Fibroblast of the conjunctiva (primary cell): ENCODE measurements at regions not wholly inside any gene's neighbourhood (a gene's known extent, or its start where the extent isn't known, plus 50 kb on each side); places are given as distances from the start of the nearest gene placed in this dataset.
"Not testable (repeated sequence)": the region's sequence is repeated elsewhere in the genome, so short reads cannot be mapped to it uniquely, and the experiment has no call there.

Experiments used
- DNase-seq: peaks from one replicate; pipeline ENCODE4 v3.0.0-alpha.2; 2010; ENCODE audit warnings: low read depth

GRCh38 chr2:22984152-22984551, 400.8 kb upstream of the KLHL29 start:
- DNase-seq, result not testable (repeated sequence)

GRCh38 chr2:22990246-22990645, 394.7 kb upstream of the KLHL29 start:
- DNase-seq, result no peak

DNA sequence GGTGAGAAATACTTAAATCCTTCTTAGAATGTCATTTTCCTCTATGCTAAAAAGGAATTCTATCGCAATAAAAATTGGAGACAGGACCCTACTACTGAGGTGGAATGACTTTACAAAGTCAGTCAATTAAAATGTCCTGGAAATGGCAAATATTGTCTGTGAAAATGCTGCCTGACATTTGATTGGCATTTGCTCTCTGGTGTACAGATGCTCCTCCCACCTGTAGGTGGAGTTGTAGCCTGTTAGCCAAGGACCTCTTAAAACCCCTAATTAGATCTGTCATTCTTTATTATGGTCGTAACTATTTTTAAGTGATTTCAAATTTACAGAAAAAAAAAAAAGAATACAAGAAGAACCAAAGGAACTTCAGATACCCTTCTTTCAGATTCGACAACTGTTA, 393.1 kb upstream of the KLHL29 start:
- no peak for DNase-seq

DNA sequence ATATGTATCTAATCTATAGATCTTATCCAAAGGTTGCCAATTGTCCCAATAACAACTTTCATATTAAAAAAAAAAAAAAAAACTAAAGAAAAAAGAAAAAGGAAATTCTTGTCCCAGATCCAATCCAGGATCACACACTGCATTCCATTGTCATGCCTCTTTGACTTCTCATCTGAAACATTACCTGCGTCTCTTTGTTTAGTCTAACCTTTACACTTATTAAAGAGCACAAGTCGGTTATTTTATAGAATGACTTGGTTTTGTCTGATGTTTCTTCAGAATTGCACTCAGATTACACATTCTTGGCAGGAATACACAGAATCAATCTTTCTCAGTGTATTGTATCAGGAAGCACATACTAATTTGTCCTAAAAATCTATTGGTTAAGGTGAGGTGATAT, 392.5 kb upstream of the KLHL29 start:
- DNase-seq, result no peak

DNA sequence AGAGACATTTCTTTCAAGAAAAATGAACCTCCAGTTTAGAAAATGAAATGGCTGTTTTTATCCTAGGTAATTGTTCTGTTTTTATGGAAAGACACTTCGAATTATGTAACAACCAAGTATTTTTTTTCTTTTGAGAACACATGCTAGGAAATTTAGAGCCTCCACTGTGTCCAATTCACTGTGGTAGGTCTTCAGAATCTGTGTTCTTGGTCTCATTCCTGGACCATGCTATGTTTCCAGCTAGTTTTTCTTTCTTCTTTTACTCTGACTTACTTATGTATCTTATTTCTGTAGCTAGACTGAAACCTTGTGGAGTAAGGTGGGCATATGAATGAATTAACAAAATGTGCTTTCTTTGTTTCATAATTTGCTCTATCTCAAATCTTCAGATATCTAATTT, 391.7 kb upstream of the KLHL29 start:
- no peak for DNase-seq

DNA sequence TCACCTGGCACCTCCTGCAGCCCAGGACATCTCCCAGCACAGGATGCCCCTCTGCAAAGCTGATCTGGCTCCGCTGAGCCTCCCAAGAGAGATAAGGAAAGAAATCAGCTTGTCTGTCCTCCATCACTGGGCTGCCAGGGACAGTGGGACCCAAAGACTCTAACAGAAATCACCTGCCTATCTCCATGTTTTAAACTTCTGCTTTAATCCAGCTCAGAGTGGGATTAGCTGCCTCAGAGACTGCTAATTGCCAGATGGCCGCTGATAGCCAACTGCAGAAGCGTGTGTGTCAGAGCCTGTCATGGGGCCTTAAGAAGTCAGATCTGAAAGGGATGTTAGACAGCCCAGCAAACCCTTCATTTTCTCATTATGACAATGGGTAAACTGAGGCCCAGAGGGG, 389.4 kb upstream of the KLHL29 start:
- no peak for DNase-seq

- DNase-seq, result no peak
Observed at GRCh38 chr2:22996911-22997310, 388.1 kb upstream of the KLHL29 start.

- no peak for DNase-seq
Observed at GRCh38 chr2:22998359-22998758, 386.6 kb upstream of the KLHL29 start.

- no peak for DNase-seq
Observed at GRCh38 chr2:22999951-23000350, 385.0 kb upstream of the KLHL29 start.

DNA sequence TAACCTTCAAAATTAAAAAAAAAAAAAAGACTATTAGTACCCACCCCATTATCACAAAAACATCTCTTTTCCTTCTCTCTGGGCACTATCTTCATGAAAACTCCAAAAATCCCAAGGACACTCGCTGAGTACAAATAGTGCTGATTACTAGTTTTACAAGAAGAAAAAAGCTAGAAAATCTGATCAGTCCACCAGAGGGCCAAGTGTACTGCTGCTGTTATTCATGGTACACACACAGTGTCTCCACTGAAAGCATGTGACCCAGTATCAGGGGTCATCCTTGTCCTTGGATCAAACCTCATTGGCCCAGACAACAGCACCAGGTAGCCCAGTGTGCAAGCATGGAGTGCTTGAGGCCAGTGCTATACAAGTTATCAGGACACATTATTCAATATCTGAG, 382.7 kb upstream of the KLHL29 start:
- no peak for DNase-seq

DNA sequence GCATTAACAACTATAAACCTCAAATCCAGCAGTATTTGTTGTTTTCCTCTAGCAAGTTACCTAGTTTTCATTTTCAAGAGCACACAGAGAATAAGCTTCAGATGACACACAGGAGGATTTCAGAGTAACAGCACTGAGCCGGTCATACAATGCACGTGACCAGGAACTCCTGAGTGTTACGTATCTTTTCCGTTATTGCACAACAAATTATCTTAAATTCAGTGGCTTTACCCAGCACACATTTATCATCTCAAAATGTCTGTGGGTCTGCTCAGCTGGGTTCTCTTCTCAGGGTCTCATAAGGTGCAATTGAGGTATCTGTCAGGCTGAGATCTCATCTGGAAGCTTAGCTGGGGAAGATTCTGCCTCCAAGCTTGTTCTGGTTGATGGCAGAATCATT, 379.5 kb upstream of the KLHL29 start:
- no peak for DNase-seq

DNA sequence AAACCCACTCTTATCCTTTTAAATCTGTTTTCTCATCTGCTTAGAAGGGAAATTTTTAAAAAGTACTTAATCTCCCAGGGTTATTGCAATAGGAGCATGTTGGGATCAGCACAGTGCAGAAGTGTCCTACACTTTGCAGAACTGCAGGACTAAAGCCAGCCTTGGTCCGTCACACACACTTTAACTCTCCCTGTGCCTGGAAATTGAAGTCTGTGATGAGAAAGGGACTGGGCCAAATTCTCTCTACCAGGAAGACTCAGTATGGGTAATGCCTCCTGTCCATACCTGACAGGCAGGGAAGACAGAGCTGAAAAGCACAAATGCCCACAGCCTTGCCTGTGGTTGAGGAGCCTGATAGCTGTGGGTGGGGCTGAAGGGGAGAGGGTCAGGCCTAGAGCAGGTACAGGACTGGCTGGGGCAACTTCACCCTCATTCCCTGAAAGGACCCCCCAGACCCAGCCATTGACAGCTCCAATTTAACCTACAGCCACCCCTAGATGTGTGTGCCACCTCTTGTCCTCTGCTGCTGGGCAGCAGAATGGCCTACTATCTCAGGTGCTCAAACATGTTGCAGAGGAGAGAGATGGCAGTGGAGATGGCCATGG, 377.2 kb upstream of the KLHL29 start:
- no peak for DNase-seq

DNA sequence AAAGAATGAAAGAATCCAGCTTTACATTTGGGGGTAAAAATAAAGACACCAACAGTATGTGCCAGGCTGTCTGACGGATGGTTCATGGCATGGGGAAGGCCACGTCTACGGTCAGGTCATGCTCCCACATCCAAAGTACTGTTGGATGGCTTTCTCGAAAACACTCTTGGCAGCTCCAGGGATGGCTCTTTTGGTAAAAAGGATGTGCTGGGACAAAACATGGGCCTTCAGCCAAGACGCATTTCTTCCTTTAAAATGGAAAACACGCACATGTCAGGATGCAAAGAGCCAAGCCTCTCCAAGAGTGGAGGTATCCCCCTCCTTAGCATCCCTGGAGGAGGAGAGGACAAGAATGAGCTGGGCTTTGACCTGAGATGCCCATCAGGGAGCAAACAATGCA, 376.5 kb upstream of the KLHL29 start:
- DNase-seq, result no peak

GRCh38 chr2:23008951-23009350, 376.0 kb upstream of the KLHL29 start:
- no peak for DNase-seq

- DNase-seq, result peak; percentile 30
Observed at GRCh38 chr2:23009545-23010149, 375.3 kb upstream of the KLHL29 start.

DNA sequence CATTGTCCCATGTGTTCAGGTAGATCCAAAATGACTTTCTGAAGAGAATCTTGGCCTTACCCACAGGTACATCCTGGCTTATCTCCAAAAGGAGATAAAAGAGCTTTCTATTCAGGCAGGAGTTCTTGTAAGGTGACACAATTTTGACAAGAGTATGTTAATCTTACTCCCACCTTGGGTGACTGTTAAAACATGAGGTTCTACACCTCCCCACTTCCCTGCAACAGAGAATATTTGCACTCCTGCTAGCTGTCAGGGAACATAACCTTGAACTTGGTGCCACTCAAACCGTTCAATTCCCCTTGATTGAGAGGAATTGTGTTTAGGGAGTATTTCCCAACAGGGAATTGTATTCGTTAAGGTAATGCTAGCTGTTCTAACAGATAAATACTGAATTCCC, 372.5 kb upstream of the KLHL29 start:
- DNase-seq, result no peak

GRCh38 chr2:23015651-23016200, 369.3 kb upstream of the KLHL29 start:
- DNase-seq, result no peak

DNA sequence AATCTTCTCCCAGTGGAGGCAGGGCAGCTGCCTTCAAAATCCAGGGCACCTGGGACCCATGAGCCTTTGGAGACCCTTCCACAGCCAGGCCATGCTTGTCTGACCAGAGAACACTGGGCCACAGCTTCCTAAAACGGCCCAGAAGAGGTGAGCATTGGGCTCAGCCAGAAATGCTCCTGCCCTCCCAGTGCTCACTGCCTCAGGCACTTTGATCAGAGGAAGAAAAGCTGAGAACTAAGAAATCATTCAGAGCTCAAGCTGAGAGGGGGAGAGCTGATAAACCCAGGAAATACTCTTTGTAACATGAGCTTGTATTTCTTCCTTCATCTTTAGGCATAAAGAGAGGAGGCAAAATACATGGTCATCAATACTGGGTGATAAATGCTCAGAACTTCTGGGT, 365.5 kb upstream of the KLHL29 start:
- no peak for DNase-seq

DNA sequence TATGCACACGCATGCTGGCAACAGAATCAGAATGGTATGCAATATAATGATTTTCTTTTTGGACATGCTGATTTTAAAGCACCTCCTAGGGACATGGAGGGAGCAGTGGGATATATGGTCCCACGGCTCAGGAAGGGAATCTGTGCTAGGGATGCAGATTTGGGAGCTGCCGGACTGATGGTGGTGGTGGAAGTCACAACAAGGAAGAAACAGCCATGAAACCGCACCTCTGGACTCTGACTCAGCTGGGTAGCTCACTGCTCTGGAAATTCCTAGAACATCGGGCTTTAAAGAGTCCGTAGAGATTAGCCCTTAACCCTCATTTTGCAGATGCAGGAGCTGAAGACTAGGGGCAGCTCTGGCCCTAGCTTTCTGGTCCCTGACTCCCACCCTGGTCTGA, 364.3 kb upstream of the KLHL29 start:
- no peak for DNase-seq

DNA sequence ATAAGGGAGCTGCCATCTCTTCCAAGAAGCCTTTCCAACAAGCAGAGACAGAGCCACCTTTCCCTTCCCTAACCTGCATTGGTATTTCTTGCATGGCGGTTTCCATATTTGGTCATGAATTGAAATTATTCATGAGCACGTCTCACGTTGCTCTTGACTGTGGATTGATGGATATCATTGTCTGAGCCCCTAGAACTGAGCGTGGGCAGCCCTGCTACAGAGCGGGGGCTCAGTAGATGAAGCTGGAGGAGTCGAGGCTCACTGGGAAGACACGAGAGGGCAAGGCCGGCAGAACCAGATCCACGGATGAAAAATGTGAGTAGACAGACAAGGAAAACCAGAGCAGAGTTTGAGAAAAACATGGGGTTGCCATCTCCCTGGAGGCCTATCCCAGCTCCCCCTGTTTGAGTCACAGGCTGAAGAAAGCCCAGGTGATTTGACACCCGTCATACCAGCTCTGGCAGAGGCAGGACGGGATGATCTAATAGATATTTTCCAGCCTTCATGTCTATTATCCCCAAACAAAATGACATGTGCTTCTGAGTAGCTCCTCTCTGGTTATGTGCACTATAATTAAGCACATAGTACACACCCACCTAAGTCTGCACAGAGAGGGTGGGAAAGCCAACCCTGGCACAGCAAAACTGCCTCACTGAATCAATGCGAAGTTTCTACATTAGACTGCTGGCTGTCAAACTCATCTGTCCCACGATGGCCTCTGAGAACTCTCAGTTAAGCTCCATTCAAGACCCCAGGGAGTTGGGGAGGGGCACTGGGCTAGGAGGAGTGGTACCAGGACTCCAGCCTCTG, 363.5 kb upstream of the KLHL29 start:
- no peak for DNase-seq

GRCh38 chr2:23023722-23024121, 361.3 kb upstream of the KLHL29 start:
- no peak for DNase-seq

GRCh38 chr2:23026671-23027070, 358.3 kb upstream of the KLHL29 start:
- DNase-seq, result no peak

GRCh38 chr2:23027396-23027795, 357.6 kb upstream of the KLHL29 start:
- DNase-seq, result no peak
